ENCODE measurements at regions not wholly inside any gene's neighbourhood (a gene's known extent, or its start where the extent isn't known, plus 50 kb on each side); places are given as distances from the start of the nearest gene placed in this dataset.

- no peak overlapping the region for H2AFZ ChIP-seq (replicated peaks; ENCODE audit: low read length, poor library complexity)
Measured at GRCh38 chr15:87710406-87710805, 546.1 kb downstream of the NTRK3 start.

More at GRCh38 chr15:87710406-87710805, 546.1 kb downstream of the NTRK3 start:
- no peak overlapping the region for H3K18ac ChIP-seq (ENCODE audit: low read depth, low read length)
- H3K4me1 ChIP-seq (ENCODE audit: control insufficient read depth, insufficient read depth, low read length) = no peaks in the 10 kb centered on the region
- H3K56ac ChIP-seq (ENCODE audit: extremely low read depth, insufficient read depth, low read length) = no peak overlapping the region
- H2BK120ac ChIP-seq (ENCODE audit: low read depth, low read length) = no peak overlapping the region
- H3K4me3 ChIP-seq (ENCODE audit: insufficient read depth, low read depth, low read length) = no peak overlapping the region
- H2AK5ac ChIP-seq (ENCODE audit: low read depth, low read length) = no peak overlapping the region
- BruUV-seq (replicated peaks) = no TSS peak
- no peak overlapping the region for H2BK20ac ChIP-seq (ENCODE audit: low read depth, low read length)
- ATAC-seq (ENCODE audit: low read depth) (no peak), DNase-seq (peak; percentile 58)
- H3K14ac ChIP-seq (replicated peaks; ENCODE audit: low read depth, low read length) = no peak overlapping the region
- H3K4me2 ChIP-seq (ENCODE audit: low read depth, low read length) = no peak overlapping the region
- H3K9me3 ChIP-seq (ENCODE audit: control insufficient read depth, insufficient read depth, low read length) = no peaks in the 10 kb centered on the region
- CTCF ChIA-PET = no interaction called here
- no peak overlapping the region for H4K8ac ChIP-seq (ENCODE audit: low read depth in 2 of 2, low read length in 2 of 2)
- H3K27ac ChIP-seq (ENCODE audit: insufficient read depth, low read length) = no peak overlapping the region
- no peaks in the 10 kb centered on the region for H4K20me1 ChIP-seq (ENCODE audit: insufficient read depth, low read length)
- no peak overlapping the region for H2AK9ac ChIP-seq (replicated peaks; ENCODE audit: low read depth, low read length, poor library complexity)
- no peak overlapping the region for H3K4ac ChIP-seq (ENCODE audit: low read depth, low read length)
- no peaks in the 10 kb centered on the region for H3K9me1 ChIP-seq (ENCODE audit: insufficient read depth, low read length)
- TF ChIP-seq NFE2L2 (IDR thresholded peaks at IDR 0.05; ENCODE audit: low read depth, low read length) (no peak), MAZ (IDR thresholded peaks at IDR 0.05; ENCODE audit: borderline replicate concordance, low read depth, low read length) (no peak), RCOR1 (IDR thresholded peaks at IDR 0.05; ENCODE audit: insufficient replicate concordance, low read length) (no peak), RFX5 (IDR thresholded peaks at IDR 0.05; ENCODE audit: low read depth, low read length) (no peak), SMC3 (IDR thresholded peaks at IDR 0.05; ENCODE audit: low read depth, low read length) (no peak), FOS (IDR thresholded peaks at IDR 0.05; ENCODE audit: low read depth, low read length) (no peak), USF2 (IDR thresholded peaks at IDR 0.05; ENCODE audit: low read depth, low read length) (no peak), MXI1 (IDR thresholded peaks at IDR 0.05; ENCODE audit: borderline replicate concordance, low read depth, low read length) (no peak), ELK1 (IDR thresholded peaks at IDR 0.05; ENCODE audit: borderline replicate concordance, low read depth, low read length) (no peak), CHD1 (IDR thresholded peaks at IDR 0.05; ENCODE audit: low read depth, low read length) (no peak), POLR2A (IDR thresholded peaks at IDR 0.05; ENCODE audit: low read depth, low read length) (no peak), RAD21 (IDR thresholded peaks at IDR 0.05; ENCODE audit: low read length) (no peak), BHLHE40 (IDR thresholded peaks at IDR 0.05; ENCODE audit: low read depth, low read length) (no peak), MAFK (IDR thresholded peaks at IDR 0.05; ENCODE audit: low read depth, low read length) (no peak), CTCF (conservative IDR thresholded peaks at IDR 0.05; ENCODE audit: low read depth, low read length) (no peak), CEBPB (IDR thresholded peaks at IDR 0.05; ENCODE audit: low read depth, low read length) (no peak)
- no peak overlapping the region for H2BK5ac ChIP-seq (ENCODE audit: low read depth, low read length, poor library complexity, severe bottlenecking)
- no peak overlapping the region for H4K5ac ChIP-seq (ENCODE audit: low read depth, low read length)
- H2BK15ac ChIP-seq (ENCODE audit: low read depth, low read length) = no peak overlapping the region
- WGBS, 2 experiments (ENCODE audit: extremely low coverage in 2 of 2, insufficient read length in 1 of 2) = 20% methylated on average over 4 of the region's 7 CpGs; no CpG with 5 or more reads in 1 of the 2 experiments
- POLR2A ChIA-PET (ENCODE audit: unreplicated experiment) = no interaction called here
- H3K27me3 ChIP-seq (ENCODE audit: control insufficient read depth, insufficient read depth, low read length) = no peaks in the 10 kb centered on the region
- H3K36me3 ChIP-seq (ENCODE audit: control insufficient read depth, insufficient read depth, low read length) = no peaks in the 10 kb centered on the region
- H3K9ac ChIP-seq (ENCODE audit: low read depth, low read length) = no peak overlapping the region
- no peak overlapping the region for H3K23ac ChIP-seq (ENCODE audit: low read depth, low read length)
- H4K91ac ChIP-seq (ENCODE audit: insufficient read depth, low read depth, low read length) = no peak overlapping the region
- in situ Hi-C loops (cut with MboI; ENCODE audit: low sequenced_read_pairs) (no loop called here), intact Hi-C loops (cut with micrococcal nuclease) (no loop called here), dilution Hi-C loops (cut with HindIII; ENCODE audit: low sequenced_read_pairs, unreplicated experiment) (no loop called here)
- no peaks in the 10 kb centered on the region for H3K79me1 ChIP-seq (ENCODE audit: low read depth in 1 of 2, low read length in 2 of 2)
